ENCODE measurements at regions not wholly inside any gene's neighbourhood (a gene's known extent, or its start where the extent isn't known, plus 50 kb on each side); places are given as distances from the start of the nearest gene placed in this dataset.
"Not testable (repeated sequence)": the region's sequence is repeated elsewhere in the genome, so short reads cannot be mapped to it uniquely, and the experiment has no call there.

GRCh38 chr20:5393218-5393870 is 76.6 kb upstream of the PROKR2 start:
- Histone ChIP-seq H3K4me1 (ENCODE audit: insufficient read depth) (no peaks in the 10 kb centered on the region), H3K27ac (ENCODE audit: low read depth) (no peak overlapping the region), H3K36me3 (ENCODE audit: insufficient read depth) (no peaks in the 10 kb centered on the region), H3K4me3 (ENCODE audit: low read depth, low read length) (no peak overlapping the region)
- no peak for DNase-seq (ENCODE audit: extremely low spot score)
- 18% methylated on average over 3 of the region's 3 CpGs for WGBS

DNA sequence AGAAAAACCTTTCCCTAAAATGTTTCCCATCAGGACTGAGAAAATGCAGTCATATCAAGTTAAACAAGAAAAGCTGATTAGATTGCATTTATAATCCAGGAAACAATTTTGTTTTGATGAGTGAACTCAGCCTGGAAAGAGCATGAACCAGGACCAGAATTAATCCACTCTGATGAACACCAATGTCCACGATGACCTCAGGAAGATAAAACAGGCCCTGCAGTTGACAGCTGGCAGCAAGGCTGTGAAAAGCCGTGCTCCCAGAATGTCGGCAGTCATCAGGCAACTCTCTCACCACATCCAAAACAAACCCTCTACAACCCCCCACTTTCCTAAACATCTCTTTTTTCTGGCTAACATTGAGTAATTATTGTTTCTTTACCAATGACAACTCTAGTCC is 74.0 kb upstream of the PROKR2 start:
- 22% methylated on average over 3 of the region's 3 CpGs for WGBS
- no peaks in the 10 kb centered on the region for H3K36me3 ChIP-seq (ENCODE audit: insufficient read depth)
- no peaks in the 10 kb centered on the region for H3K4me1 ChIP-seq (ENCODE audit: insufficient read depth)
- no peak overlapping the region for H3K4me3 ChIP-seq (ENCODE audit: low read depth, low read length)
- DNase-seq (ENCODE audit: extremely low spot score) = no peak
- no peak overlapping the region for H3K27ac ChIP-seq (ENCODE audit: low read depth)

- not testable (repeated sequence) for H3K36me3 ChIP-seq (ENCODE audit: insufficient read depth); H3K27ac ChIP-seq (ENCODE audit: low read depth); H3K4me3 ChIP-seq (ENCODE audit: low read depth, low read length); H3K4me1 ChIP-seq (ENCODE audit: insufficient read depth); DNase-seq (ENCODE audit: extremely low spot score)
- WGBS = 69% methylated on average over 3 of the region's 3 CpGs
Observed at GRCh38 chr20:5386846-5387245, 70.1 kb upstream of the PROKR2 start.

GRCh38 chr20:5381527-5381926 is 64.8 kb upstream of the PROKR2 start:
- H3K4me3 ChIP-seq (ENCODE audit: low read depth, low read length); H3K4me1 ChIP-seq (ENCODE audit: insufficient read depth); DNase-seq (ENCODE audit: extremely low spot score); H3K27ac ChIP-seq (ENCODE audit: low read depth); H3K36me3 ChIP-seq (ENCODE audit: insufficient read depth): not testable (repeated sequence)
- WGBS = 93% methylated on average over 7 of the region's 7 CpGs

DNA sequence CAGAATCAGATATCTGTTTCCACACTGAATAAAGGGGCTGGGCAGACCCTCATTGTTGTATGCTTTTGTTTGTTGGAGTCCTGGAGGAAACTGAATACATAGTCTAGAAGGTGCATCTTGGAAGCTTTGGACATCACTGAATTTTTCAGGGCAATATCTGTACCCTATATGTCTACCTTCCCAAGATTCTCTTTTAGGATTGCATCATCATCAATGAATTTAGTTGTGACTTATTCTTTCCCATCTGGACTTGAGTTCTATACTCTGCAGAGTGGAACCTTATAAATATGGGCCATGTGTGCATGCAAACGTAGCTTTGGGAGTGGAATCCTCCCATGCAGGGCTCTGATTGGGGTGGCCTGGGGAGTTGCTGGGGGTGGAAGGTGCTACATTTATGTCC is 60.7 kb upstream of the PROKR2 start:
- no peak for DNase-seq (ENCODE audit: extremely low spot score)
- Histone ChIP-seq H3K4me1 (ENCODE audit: insufficient read depth) (no peaks in the 10 kb centered on the region), H3K36me3 (ENCODE audit: insufficient read depth) (no peaks in the 10 kb centered on the region), H3K4me3 (ENCODE audit: low read depth, low read length) (no peak overlapping the region), H3K27ac (ENCODE audit: low read depth) (no peak overlapping the region)
- WGBS = 57% methylated on average over 1 of the region's 1 CpG

- DNase-seq (ENCODE audit: extremely low spot score) = no peak
- Histone ChIP-seq H3K4me1 (ENCODE audit: insufficient read depth) (no peaks in the 10 kb centered on the region), H3K27ac (ENCODE audit: low read depth) (no peak overlapping the region), H3K36me3 (ENCODE audit: insufficient read depth) (no peaks in the 10 kb centered on the region), H3K4me3 (ENCODE audit: low read depth, low read length) (no peak overlapping the region)
- 81% methylated on average over 6 of the region's 6 CpGs for WGBS
Observed at GRCh38 chr20:5376228-5376627, 59.5 kb upstream of the PROKR2 start.

- Histone ChIP-seq H3K27ac (ENCODE audit: low read depth) (no peak overlapping the region), H3K4me3 (ENCODE audit: low read depth, low read length) (no peak overlapping the region), H3K4me1 (ENCODE audit: insufficient read depth) (no peaks in the 10 kb centered on the region), H3K36me3 (ENCODE audit: insufficient read depth) (no peaks in the 10 kb centered on the region)
- no peak for DNase-seq (ENCODE audit: extremely low spot score)
- WGBS = 76% methylated on average over 5 of the region's 5 CpGs
Observed at GRCh38 chr20:5374171-5374570, 57.4 kb upstream of the PROKR2 start.

- no peaks in the 10 kb centered on the region for H3K36me3 ChIP-seq (ENCODE audit: insufficient read depth)
- no peak overlapping the region for H3K27ac ChIP-seq (ENCODE audit: low read depth)
- 82% methylated on average over 5 of the region's 5 CpGs for WGBS
- H3K4me1 ChIP-seq (ENCODE audit: insufficient read depth) = no peaks in the 10 kb centered on the region
- DNase-seq (ENCODE audit: extremely low spot score) = no peak
- H3K4me3 ChIP-seq (ENCODE audit: low read depth, low read length) = no peak overlapping the region
Observed at GRCh38 chr20:5372371-5372770, 55.6 kb upstream of the PROKR2 start.

GRCh38 chr20:5369629-5370028 is 52.9 kb upstream of the PROKR2 start:
- DNase-seq (ENCODE audit: extremely low spot score) = no peak
- 23% methylated on average over 2 of the region's 2 CpGs for WGBS
- Histone ChIP-seq H3K4me3 (ENCODE audit: low read depth, low read length) (no peak overlapping the region), H3K4me1 (ENCODE audit: insufficient read depth) (no peaks in the 10 kb centered on the region), H3K27ac (ENCODE audit: low read depth) (no peak overlapping the region), H3K36me3 (ENCODE audit: insufficient read depth) (no peaks in the 10 kb centered on the region)

All from urinary bladder (tissue), 3 donors.